Stimulated activated CD4-positive, alpha-beta T cell treated with anti-CD3 and anti-CD28 coated beads, Interleukin-15, amount 100 ng/mL, for 24 hours (primary cell): ENCODE measurements at regions not wholly inside any gene's neighbourhood (a gene's known extent, or its start where the extent isn't known, plus 50 kb on each side); places are given as distances from the start of the nearest gene placed in this dataset.

Experiments
- DNase-seq: peaks from one replicate; pipeline ENCODE4 v3.0.0-alpha.2; 2020

DNA sequence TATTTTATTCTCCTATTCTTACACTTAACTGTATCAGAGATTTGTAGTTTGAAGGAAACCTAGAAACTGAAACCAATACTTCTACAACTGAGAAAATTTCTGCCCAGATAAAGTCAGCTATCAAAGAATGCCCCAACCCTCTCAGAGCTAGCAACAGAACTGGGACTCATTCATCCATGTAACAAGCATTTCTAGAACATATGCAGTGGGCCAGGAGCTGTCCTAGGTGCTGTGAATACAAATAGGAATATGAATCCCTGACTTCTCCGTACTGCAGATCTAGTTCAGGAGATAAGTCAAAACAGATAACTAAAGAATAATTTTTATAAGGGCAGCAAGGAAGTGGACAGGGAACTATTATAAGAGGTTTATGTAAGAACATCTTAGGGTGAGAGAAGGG is 654.1 kb upstream of the NOX3 start:
- DNase-seq: no peak

DNA sequence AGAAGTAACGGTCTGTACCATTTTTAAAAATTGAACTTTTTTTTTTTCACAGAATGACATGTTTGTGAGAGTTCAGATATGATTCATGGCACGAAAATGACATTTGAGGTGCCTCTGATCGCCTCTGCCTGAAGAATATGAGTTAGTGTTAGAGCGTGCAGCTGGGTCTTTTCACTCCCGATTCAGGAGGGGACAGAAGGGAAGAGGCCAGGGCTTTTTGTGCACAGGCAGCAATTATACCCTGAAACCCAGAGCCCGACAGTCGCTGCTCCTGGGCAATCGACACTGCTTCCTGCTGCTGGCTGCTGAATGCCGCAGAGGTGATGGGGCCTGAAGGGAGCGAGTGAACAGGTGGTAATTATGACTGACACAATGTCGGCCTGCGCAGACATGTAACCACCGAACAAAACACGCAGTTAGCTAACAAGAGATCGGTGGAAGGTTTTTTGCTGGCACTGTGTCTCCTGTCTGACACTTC is 652.0 kb upstream of the NOX3 start:
- no peak for DNase-seq

DNA sequence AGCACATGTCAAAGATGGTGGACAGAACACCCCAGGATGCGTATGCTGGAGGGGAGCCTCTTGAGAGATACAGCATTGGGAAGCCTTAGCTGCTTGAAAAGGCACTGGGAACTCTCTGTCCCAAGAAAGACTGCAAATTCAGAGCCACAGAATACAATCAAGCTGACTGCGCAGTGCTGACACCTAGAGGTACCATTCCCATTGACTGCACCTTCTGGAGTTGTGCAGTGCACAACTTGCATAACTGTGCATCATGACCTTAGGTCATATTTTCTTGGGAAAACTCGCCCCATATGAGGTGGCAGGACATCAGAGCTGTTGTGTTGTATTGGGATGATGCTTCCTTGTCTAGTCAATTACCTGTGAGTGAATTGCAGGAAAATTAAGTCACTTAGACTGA is 646.5 kb upstream of the NOX3 start:
- DNase-seq: peak; percentile 1

DNA sequence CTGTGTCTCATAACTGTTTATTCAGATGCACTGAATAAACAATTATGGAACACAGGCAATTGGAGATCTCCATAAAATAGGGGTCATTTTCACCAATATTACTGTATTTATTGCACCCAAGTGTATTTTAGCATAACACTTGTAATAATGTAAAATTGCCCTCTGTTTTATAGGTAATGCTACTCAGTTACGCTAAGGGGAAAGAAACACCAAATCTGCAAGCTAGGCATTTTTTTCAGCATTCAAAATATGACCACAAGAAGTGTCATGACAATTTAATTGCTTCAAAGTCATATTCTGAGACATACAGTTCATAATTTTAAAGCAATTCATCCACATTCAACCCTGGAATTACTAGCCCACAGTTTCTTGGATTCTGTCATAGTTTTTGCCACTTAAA is 643.2 kb upstream of the NOX3 start:
- no peak for DNase-seq

DNA sequence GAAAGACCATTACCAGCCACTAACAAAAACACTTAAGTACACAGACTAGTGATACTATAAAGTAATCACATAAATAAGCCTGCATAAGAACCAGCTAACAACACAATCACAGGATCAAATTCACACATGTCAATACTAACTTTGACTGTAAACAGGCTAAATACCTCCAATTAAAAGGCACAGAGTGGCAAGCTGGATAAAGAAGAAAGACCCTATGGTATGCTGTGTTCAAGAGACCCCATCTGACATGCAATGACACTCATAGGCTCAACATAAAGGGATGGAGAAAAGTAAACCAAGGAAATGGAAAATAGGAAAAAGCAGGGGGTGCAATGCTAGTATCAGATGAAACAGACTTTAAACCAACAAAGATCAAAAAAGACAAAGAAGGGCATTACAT is 631.8 kb upstream of the NOX3 start:
- no peak for DNase-seq

DNA sequence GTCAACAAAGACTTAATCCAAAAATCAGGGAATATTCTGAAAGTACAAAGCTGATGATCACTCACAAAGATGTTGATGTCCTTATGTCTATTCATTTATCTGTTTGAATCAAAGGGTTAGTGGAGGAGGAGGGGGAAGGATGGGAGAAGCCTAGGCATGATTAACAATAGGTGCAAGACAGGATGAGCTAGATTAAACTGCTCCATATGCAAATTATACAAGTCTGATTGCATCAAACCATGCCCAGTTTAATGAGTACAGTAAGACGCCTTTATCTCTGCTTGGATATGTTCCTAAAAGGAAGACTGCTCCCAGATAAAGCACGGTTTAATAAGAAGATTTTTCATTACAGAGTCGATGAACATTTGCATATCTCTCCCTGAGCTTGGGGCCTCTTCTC is 626.4 kb upstream of the NOX3 start:
- no peak for DNase-seq

DNA sequence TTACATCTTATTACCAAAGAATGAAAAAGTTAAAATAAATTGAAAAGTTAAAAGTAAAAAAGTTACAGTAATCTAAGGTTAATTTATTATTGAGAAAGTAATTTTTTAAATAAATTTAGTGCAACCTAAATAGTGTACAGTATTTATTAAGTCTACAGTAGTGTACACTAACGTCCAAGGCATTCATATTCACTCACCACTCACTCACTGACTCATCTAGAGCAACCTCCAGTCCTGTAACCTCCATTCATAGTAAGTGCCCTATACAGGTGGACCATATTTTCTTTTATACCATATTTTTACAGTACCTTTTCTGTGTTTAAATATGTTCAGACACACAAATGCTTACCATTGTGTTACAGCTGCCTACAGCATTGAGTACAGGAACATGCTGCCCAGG is 624.7 kb upstream of the NOX3 start:
- no peak for DNase-seq

DNA sequence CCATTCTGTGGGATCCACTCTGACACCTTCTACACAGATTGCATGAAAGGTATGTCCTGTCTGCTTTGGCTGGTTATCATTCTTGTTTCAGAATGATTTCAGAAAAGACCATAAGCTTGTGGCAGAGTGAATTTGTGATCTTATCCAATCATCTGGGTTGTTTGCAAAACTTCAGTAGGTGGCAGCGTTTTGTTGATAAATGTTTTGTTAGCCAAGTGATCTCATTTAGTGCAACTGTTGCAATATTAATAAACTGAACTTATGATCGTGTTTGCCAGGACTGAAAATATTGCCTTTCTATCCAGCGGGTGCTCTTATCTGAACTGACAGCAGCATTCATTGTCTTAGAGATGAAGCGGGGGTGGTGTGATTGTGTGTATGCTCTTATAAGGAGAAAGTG is 613.2 kb upstream of the NOX3 start:
- no peak for DNase-seq

DNA sequence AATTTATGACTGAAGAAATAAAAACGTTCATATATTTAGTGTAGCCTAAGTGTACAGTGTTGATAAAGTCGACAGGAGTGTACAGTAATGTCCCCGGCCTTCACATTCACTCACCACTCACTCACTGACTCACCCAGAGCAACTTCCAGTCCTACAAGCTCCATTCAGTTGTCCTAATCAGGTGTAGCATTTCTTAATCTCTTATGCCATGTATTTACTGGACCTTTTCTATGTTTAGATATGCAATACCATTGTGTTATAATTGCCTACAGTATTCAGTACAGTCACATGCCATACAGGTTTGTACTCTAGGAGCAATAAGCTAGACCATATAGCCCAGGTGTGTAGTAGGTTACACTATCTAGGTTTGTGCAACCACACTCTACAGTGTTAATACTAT is 610.2 kb upstream of the NOX3 start:
- DNase-seq: no peak

DNA sequence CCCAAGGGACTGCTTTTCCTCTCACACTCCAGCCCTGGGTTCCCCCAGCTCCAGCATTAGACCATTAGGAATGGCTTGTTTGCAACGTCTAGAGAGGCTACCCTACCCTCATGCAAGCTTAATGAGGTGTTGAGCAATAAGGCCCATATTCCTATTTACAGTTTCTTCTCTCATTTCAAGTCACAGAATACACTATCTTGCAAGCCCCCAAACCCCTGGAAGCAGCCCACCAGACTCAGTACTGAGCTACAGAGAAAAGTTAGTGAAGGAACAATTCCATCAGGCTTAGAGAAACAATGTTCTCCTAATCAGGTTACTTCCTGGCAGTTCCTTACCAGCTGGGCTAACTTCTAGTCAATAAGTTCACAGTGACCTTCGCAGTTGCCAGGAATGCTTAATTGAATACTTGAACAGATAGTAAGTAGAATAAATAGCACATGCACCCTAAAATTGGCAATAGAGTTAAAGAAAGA is 606.5 kb upstream of the NOX3 start:
- no peak for DNase-seq

DNA sequence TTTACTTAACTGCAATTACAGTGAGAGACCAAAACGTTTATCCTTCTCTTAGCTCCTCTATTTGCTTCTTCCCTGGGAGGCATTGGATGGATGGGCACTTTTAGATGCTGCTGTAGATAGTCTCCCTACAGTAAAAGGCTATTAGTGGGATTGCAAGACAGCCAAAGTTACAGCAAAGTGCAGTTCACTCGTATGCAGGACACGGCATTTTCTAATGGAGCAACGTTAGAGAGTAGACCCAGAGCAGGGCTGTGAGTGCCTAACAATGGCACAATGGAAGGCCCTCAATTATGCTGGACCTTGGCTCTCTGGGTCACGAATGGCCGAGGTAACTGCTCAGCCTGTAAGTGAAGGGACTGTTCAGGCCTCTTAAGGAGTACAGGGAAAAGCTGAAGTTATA is 605.8 kb upstream of the NOX3 start:
- no peak for DNase-seq

DNA sequence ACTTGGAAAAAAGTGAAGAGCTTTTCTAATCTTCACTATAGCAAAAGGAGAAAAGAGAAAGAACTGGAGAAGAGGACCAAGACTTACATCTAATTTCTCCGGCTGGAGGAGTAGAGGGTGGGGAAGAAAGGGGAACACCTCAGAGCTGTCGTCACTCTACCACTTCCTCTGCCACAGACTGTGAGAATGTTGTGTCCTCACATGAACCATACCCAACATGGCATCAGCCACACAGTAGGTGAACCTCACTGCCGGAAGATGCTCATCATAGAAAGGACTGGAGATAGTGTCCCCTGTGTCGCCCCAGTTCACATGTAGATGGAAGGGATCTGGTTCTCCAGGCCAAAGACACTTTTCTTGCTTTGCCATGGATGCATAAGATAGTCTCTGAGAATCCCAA is 604.4 kb upstream of the NOX3 start:
- no peak for DNase-seq

DNA sequence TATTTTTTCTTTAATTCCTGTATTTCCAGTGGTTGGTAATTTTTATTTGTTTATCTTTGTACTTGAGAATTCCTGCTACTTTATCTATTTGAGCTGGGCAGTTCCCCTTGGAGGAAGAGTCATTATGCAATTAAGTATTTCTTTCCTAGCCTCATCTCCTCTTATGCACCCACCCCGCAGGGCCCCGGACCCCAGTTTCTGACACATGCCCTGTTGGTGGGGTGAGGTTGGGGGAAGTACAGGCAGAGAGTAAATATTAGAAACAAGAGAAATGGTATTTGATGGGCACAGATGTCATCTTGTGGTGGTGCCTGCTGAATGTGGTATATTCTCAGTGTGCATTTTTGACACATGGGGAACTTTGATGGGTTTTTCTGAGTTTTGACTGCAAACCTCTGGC is 602.7 kb upstream of the NOX3 start:
- DNase-seq: no peak

DNA sequence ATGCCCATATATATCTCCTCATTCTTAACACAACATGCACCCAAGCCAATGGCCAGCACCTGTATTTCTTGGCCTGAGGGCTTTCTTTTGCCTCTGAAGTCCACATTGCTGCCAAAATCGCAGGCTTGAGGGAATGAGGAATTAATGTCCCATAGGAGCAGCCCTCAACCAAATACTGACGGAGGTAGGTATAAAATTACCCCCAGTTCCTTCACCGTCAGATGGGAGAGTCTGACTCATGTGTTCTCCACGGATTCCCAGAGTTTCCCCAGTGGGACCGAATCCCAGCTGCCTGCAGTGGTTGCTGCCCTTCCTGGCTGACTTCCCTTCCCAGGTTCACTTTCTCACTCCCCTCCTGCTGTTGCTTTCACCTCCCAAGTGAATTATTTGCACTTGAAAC is 602.2 kb upstream of the NOX3 start:
- no peak for DNase-seq

DNA sequence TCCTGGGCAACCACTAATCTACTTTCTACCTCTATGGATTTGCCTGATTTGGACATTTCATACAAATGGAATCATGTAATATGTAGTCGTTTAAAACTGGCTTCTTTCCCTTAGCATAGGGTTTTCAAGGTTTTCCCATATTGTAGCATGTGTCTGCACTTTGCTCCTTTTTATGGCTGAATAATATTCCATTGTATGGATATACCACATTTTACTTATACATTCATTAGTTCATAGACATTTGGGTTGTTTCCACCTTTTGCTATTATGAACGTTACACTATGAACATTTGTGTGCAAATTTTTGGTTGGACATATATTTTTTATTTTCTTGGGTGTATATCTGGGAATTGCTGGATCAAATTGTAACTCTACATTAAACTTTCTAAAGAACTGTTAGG is 600.4 kb upstream of the NOX3 start:
- no peak for DNase-seq

DNA sequence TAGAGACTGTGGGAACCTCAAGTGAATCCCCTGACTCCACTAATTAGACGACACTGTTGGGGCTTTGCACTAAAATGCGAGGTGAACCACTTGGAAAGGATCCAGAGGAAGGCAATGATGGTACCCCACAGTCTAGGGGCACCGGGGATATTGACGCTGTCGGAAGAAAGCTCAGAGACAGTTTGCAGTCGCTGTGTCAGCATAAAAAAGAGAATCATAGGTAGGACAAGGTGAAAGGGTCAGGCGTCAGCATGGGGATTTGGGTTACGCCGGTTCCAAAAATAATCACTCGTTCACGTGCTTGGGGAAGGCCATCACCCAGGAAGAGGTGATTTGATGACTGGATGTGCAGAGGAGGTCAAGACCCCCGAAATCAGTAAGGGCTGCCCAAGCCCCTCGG is 598.0 kb upstream of the NOX3 start:
- DNase-seq: no peak

DNA sequence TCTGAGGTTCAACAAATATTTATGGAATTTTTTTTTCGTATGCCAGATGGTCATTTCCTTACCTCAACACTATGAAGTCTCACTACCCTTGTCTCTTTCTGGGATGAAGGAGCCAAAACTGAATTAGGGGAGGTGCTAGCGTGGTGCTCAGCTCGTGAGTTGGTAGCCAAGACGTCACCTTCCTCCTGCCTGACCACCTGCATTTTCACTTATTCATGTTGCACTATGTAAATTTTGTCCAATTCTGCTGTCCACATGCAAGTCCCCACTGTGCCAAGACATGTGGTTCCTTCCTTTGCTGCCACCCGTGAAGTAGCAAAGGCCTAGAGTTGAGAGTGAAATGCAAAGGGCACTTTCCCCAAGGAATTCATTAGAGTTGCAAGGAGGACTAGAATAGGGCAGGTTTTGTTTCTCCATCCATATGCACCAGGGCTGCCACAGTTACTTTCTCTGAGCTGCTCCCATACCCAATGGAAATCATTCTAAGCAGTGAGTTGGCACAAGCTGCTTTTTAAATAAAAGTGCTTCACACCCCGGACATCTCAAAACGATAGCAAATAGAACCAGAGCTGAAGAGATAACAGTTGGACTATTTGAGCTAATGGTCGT is 591.3 kb upstream of the NOX3 start:
- DNase-seq: no peak

DNA sequence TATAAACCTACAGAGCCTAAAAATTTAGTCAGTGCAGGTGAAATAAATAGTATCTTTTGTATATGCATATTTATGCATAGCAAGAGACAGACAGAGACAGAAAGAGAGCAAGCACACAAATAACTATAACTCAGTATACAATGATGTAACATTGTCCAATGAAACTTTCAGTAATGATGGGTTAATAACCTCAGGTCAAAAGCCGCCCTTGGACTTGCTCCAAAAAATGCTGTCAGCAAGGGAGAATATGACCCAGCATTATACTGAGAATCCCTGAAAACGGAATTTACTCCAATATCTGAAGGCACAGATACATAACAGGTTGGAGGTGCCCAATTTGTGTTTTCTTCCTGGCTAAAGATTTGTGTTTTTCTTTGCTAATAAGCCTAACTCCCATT is 590.6 kb upstream of the NOX3 start:
- no peak for DNase-seq

DNA sequence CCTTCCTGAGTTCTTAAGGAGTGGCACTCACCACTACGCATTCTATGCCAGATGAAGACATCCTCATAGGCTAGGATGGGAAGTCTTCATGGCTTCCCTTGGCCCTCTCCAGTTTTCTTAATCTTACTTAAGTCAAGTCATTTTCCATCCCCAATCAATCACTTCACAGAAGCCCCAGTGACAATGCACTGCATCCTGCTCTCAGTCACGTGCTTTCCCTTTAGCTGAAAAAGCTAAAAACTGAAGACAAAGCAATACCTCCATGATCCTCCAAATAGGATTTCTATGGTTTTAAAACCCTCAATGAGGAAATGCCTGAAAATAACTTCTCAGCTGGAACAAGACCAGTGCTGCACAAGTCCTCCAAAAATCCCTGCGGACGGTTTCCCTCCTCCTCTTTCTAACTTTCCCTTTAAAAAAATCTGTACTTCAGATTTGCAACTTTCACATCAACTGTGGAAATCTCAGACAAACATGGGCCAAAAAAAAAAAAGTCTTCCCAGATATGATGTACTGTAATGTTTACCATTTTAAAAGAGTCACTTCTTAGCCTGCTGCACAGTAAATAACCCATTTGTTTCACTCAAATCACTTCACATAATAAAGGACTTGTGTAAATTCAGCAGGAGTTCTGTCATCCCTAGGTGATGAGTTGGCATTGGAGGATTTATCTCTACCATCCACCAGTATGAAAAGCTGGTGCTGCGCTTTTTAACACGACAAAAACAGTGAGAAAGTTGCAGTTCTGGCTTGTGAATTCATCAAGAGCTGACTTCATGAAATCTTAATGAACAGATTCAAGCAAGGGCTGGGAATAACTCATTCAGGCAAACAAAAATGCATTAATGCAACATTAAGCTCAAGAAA is 590.0 kb upstream of the NOX3 start:
- DNase-seq: no peak

DNA sequence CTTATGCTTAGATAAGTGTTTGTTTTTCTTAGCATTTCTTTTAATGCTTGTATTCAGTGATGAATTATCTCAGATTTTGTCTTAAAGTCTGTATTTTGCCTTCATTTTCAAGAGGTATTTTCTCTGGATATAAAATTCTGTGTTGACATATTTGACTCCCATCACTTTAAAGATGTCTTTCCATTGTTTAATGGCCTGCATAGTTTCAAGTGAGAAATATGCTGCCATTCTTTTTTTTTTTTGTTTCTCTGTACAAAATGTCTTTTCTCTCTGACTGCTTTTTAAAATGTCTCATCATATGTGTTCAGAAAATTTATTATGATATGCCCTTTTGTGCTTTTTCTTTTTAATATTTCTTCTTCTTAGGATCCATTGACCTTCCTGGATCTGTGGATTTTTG is 578.0 kb upstream of the NOX3 start:
- DNase-seq: no peak

DNA sequence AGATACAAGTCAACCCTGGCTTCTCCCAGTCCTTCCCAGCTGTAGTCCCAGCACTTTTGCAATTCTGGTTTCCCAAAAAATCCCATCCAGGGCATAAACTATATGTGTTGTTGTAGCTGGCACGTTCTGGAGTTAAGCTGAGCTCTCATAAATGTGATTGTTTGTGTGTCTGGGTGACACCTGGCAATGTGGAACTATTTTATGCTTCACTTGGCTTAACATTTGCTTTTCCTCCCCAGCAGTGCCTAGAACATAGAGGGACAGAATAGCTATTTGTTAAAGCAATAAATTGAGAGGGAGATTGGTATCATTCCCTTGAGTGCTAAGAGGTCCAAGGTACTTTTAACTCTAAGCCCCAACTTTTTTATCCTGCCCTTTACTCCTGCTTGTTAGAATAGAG is 575.9 kb upstream of the NOX3 start:
- no peak for DNase-seq

DNA sequence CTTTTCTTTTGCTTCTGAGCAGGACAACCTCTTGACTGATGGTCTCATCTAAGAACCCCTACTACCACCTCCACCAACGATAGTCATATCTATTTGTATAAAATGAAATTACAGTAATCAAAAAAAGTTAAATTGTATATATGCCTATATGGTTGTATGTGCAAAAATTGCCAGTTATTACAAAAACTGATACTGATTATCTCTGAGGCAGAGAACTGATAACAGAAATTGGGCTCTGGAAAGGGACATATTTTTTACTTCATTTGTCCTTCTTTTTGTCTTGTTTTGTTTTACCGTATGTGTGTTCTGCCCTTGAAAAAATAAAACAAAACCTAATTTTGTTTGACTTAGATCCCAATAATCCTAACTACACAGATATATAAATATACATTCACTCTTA is 574.4 kb upstream of the NOX3 start:
- no peak for DNase-seq

DNA sequence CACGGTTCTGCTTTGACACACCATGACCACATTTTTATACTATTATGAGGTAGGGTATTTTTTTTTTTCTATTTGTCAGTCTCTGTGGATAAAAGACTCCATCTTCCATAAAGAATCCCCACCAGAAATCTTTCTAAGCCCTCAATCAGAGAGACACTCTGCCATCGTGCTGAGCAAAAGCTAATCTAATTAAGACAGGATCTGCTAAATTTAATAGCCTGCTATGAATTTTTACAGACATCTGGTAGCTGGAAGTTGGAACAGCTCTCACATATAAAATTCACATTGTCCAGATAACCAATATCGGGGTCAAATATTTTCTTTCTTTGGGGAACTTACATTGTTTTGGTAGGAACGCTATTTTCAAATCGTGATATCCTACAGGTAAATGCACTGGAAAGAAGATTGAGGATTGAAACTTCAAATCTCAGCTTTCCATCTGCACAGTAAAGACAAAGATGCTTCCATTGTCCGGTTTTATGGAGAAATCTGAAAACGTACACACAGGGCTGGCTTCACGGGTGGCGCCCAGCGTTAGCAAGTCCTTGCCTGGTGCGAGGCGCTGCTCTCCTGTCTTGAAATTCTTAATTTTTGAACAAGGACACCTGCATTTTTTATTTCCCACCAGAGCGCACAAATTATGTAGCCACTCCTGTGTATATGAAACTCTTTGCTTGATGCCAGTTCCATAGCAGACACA is 573.8 kb upstream of the NOX3 start:
- DNase-seq: no peak
